HG02885 (cell line): ENCODE measurements at regions not wholly inside any gene's neighbourhood (a gene's known extent, or its start where the extent isn't known, plus 50 kb on each side); places are given as distances from the start of the nearest gene placed in this dataset.

Experiments
- ATAC-seq: cut with Tn5 transposase; IDR thresholded peaks from one replicate; pipeline ENCODE4 v1.9.1; 2021; ENCODE audit warnings: mild to moderate bottlenecking; ENCODE audit not compliant: unreplicated experiment, poor library complexity

- ATAC-seq: no peak
Measured at GRCh38 chr3:193869221-193870201, 266.4 kb upstream of the HES1 start.

- no peak for ATAC-seq
Measured at GRCh38 chr3:193870376-193871219, 265.4 kb upstream of the HES1 start.

- ATAC-seq: no peak
Measured at GRCh38 chr3:193871220-193871485, 264.8 kb upstream of the HES1 start.

GRCh38 chr3:193872265-193872753 lies 263.6 kb upstream of the HES1 start:
- ATAC-seq: no peak

GRCh38 chr3:193873426-193874201 lies 262.3 kb upstream of the HES1 start:
- ATAC-seq: no peak

- ATAC-seq: no peak
Measured at GRCh38 chr3:193874512-193874911, 261.4 kb upstream of the HES1 start.

GRCh38 chr3:193874997-193875593 lies 260.9 kb upstream of the HES1 start:
- ATAC-seq: no peak

GRCh38 chr3:193875601-193876321 lies 260.2 kb upstream of the HES1 start:
- ATAC-seq: no peak

- ATAC-seq: no peak
Measured at GRCh38 chr3:193879099-193879863, 256.7 kb upstream of the HES1 start.

- ATAC-seq: no peak
Measured at GRCh38 chr3:193879864-193880242, 256.1 kb upstream of the HES1 start.

GRCh38 chr3:193882091-193882490 lies 253.9 kb upstream of the HES1 start:
- no peak for ATAC-seq

- ATAC-seq: no peak
Measured at GRCh38 chr3:193883551-193883950, 252.4 kb upstream of the HES1 start.

- no peak for ATAC-seq
Measured at GRCh38 chr3:193884027-193884426, 251.9 kb upstream of the HES1 start.

GRCh38 chr3:193884652-193885051 lies 251.3 kb upstream of the HES1 start:
- no peak for ATAC-seq

GRCh38 chr3:193885832-193886231 lies 250.1 kb upstream of the HES1 start:
- ATAC-seq: no peak

- no peak for ATAC-seq
Measured at GRCh38 chr3:193890016-193890897, 245.7 kb upstream of the HES1 start.

GRCh38 chr3:193894121-193894863 lies 241.7 kb upstream of the HES1 start:
- no peak for ATAC-seq
